ENCODE measurements at regions not wholly inside any gene's neighbourhood (a gene's known extent, or its start where the extent isn't known, plus 50 kb on each side); places are given as distances from the start of the nearest gene placed in this dataset.

GRCh38 chr7:3235322-3235721, 65.7 kb upstream of the SDK1 start:
- TF ChIP-seq CTCF (conservative IDR thresholded peaks at IDR 0.05 in 1 of 2, IDR thresholded peaks at IDR 0.05 in 1 of 2; ENCODE audit: low read depth in 1 of 2, low read length in 2 of 2), result no peak
- no peak for TF ChIP-seq EZH2 (IDR thresholded peaks at IDR 0.05; ENCODE audit: low read length, missing control alignments)

Measured in fibroblast of lung (primary cell).